Esophagus squamous epithelium (tissue), 4 donors: ENCODE measurements at regions not wholly inside any gene's neighbourhood (a gene's known extent, or its start where the extent isn't known, plus 50 kb on each side); places are given as distances from the start of the nearest gene placed in this dataset.

Experiments
- POLR2A ChIP-seq, 4 donors: fragments of 450-650 bp; IDR thresholded peaks; one replicate each; pipeline ENCODE4 v1.6.1; 2017; ENCODE audit warnings: antibody characterized with exemption in 4 of 4, mild to moderate bottlenecking in 4 of 4, moderate library complexity in 3 of 4
- TF ChIP-seq, protein P1 (sequence below), 6 experiments: fragments of 450-650 bp in 4 of 6; fragments of 200-600 bp in 2 of 6; sonication (generic) in 2 of 6; IDR thresholded peaks; one replicate each; pipeline ENCODE4 v1.5.1; 2016 to 2019; ENCODE audit warnings: antibody characterized with exemption in 6 of 6, mild to moderate bottlenecking in 4 of 6, moderate library complexity in 4 of 6

GRCh38 chr1:71222668-71223067, 141.8 kb upstream of the ZRANB2 start:
- TF ChIP-seq, protein P1, sequence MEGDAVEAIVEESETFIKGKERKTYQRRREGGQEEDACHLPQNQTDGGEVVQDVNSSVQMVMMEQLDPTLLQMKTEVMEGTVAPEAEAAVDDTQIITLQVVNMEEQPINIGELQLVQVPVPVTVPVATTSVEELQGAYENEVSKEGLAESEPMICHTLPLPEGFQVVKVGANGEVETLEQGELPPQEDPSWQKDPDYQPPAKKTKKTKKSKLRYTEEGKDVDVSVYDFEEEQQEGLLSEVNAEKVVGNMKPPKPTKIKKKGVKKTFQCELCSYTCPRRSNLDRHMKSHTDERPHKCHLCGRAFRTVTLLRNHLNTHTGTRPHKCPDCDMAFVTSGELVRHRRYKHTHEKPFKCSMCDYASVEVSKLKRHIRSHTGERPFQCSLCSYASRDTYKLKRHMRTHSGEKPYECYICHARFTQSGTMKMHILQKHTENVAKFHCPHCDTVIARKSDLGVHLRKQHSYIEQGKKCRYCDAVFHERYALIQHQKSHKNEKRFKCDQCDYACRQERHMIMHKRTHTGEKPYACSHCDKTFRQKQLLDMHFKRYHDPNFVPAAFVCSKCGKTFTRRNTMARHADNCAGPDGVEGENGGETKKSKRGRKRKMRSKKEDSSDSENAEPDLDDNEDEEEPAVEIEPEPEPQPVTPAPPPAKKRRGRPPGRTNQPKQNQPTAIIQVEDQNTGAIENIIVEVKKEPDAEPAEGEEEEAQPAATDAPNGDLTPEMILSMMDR (IDR thresholded peaks at IDR 0.05) = no peak
- no peak for TF ChIP-seq POLR2A (IDR thresholded peaks at IDR 0.05)
